HL-60 (cell line): ENCODE measurements at regions not wholly inside any gene's neighbourhood (a gene's known extent, or its start where the extent isn't known, plus 50 kb on each side); places are given as distances from the start of the nearest gene placed in this dataset.

Source experiments
- DNase-seq, 2 experiments: peaks; one replicate each; pipeline ENCODE4 v3.0.0-alpha.2; 2010 to 2020; ENCODE audit warnings: low read depth in 1 of 2, low spot score in 1 of 2
- H3K27ac ChIP-seq: fragments of 250-450 bp; sonication (Bioruptor Pico); replicated peaks from 2 replicates; pipeline ENCODE4 v1.5.1; 2020; ENCODE audit warnings: mild to moderate bottlenecking, moderate library complexity
- H3K27me3 ChIP-seq: fragments of 250-450 bp; sonication (Bioruptor Pico); 2 replicates; pipeline ENCODE4 v1.5.1; 2021; ENCODE audit warnings: mild to moderate bottlenecking, moderate library complexity; ENCODE audit not compliant: insufficient read depth, poor library complexity, severe bottlenecking
- H3K4me3 ChIP-seq: replicated peaks from 2 replicates; pipeline ENCODE4 v1.5.1; 2011; ENCODE audit warnings: mild to moderate bottlenecking, control low read depth, low read length; ENCODE audit not compliant: insufficient read depth
- GABPA ChIP-seq: IDR thresholded peaks from 2 replicates; pipeline ENCODE4 v1.6.1; 2012; ENCODE audit warnings: low read depth
- POLR2AphosphoS5 ChIP-seq: IDR thresholded peaks from 2 replicates; pipeline ENCODE4 v1.6.1; 2012; ENCODE audit warnings: low read depth
- SPI1 ChIP-seq: IDR thresholded peaks from 2 replicates; pipeline ENCODE4 v1.6.1; 2012; ENCODE audit warnings: low read depth, mild to moderate bottlenecking, borderline replicate concordance
- TF ChIP-seq, protein P1 (sequence below): IDR thresholded peaks from 2 replicates; pipeline ENCODE4 v1.6.1; 2012; ENCODE audit warnings: low read depth; ENCODE audit not compliant: insufficient replicate concordance
- TF ChIP-seq, protein P2 (sequence below): IDR thresholded peaks from one replicate; pipeline ENCODE4 v1.5.1; 2011; ENCODE audit warnings: low read length, control low read depth, inconsistent platforms; ENCODE audit not compliant: insufficient read depth

DNA sequence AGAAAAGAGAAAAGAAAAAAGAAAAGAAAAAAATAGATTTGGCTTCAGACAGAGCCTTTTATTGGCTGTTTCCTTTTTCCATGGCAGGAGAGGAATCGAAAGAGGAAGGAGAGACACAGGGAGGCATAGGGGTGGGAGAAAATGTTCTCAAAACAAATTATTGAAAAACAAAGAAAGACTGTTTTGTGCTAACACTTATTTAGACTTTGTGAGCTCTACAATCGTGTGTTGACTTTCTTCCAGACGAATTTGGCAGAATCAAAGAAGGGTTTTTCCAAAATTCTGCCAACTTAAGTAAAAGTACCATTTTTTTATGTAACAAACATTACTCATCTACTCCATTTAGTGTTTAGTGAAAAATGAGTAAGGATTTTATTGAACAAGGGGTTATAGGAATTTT lies 982.2 kb downstream of the REEP3 start:
- DNase-seq, result no peak
- Histone ChIP-seq H3K27ac (no peak overlapping the region), H3K27me3 (no peaks in the 10 kb centered on the region), H3K4me3 (no peak overlapping the region)
- TF ChIP-seq POLR2AphosphoS5, result no peak
- TF ChIP-seq, protein P1, sequence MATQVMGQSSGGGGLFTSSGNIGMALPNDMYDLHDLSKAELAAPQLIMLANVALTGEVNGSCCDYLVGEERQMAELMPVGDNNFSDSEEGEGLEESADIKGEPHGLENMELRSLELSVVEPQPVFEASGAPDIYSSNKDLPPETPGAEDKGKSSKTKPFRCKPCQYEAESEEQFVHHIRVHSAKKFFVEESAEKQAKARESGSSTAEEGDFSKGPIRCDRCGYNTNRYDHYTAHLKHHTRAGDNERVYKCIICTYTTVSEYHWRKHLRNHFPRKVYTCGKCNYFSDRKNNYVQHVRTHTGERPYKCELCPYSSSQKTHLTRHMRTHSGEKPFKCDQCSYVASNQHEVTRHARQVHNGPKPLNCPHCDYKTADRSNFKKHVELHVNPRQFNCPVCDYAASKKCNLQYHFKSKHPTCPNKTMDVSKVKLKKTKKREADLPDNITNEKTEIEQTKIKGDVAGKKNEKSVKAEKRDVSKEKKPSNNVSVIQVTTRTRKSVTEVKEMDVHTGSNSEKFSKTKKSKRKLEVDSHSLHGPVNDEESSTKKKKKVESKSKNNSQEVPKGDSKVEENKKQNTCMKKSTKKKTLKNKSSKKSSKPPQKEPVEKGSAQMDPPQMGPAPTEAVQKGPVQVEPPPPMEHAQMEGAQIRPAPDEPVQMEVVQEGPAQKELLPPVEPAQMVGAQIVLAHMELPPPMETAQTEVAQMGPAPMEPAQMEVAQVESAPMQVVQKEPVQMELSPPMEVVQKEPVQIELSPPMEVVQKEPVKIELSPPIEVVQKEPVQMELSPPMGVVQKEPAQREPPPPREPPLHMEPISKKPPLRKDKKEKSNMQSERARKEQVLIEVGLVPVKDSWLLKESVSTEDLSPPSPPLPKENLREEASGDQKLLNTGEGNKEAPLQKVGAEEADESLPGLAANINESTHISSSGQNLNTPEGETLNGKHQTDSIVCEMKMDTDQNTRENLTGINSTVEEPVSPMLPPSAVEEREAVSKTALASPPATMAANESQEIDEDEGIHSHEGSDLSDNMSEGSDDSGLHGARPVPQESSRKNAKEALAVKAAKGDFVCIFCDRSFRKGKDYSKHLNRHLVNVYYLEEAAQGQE, result no peak
- no peak for TF ChIP-seq SPI1
- TF ChIP-seq, protein P2, sequence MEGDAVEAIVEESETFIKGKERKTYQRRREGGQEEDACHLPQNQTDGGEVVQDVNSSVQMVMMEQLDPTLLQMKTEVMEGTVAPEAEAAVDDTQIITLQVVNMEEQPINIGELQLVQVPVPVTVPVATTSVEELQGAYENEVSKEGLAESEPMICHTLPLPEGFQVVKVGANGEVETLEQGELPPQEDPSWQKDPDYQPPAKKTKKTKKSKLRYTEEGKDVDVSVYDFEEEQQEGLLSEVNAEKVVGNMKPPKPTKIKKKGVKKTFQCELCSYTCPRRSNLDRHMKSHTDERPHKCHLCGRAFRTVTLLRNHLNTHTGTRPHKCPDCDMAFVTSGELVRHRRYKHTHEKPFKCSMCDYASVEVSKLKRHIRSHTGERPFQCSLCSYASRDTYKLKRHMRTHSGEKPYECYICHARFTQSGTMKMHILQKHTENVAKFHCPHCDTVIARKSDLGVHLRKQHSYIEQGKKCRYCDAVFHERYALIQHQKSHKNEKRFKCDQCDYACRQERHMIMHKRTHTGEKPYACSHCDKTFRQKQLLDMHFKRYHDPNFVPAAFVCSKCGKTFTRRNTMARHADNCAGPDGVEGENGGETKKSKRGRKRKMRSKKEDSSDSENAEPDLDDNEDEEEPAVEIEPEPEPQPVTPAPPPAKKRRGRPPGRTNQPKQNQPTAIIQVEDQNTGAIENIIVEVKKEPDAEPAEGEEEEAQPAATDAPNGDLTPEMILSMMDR, result no peak
- no peak for TF ChIP-seq GABPA

DNA sequence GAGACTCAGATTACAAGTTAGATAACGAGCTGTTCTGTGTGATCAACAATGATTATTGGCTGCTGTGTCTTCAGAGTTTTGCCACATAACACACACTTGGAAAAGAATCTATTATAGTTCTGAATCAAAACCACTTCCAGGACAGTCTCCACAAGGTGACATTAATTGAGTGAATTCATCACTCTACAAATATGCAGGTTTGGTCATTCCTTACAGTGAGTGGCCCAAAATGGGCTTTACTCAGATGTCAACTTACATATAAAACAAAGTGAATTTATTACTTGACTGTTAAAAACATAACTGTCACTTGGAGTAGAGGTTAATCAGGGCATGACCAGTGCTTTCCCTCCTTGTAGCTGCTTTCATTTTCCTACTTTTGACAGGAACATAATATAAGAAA lies 984.3 kb downstream of the REEP3 start:
- TF ChIP-seq, protein P1, result no peak
- no peaks in the 10 kb centered on the region for H3K27me3 ChIP-seq
- no peak overlapping the region for H3K27ac ChIP-seq
- no peak for DNase-seq
- H3K4me3 ChIP-seq, result no peak overlapping the region

DNA sequence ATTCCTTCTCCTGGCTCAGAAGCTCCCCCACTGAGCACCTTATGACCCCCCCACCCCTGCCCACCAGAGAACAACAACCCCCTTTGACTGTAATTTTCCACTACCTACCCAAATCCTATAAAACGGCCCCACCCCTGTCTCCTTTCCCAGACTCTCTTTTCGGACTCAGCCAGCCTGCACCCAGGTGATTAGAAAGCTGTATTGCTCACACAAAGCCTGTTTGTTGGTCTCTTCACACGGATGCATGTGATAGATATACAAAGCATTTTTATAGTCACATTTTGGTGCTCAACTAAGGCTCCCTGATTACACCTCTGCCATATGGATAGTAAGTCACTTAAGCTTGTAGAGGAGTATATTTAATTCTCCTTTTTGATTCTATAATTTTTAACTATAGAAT lies 985.8 kb downstream of the REEP3 start:
- no peak overlapping the region for H3K27ac ChIP-seq
- DNase-seq, result no peak
- TF ChIP-seq GABPA (no peak), POLR2AphosphoS5 (no peak)
- TF ChIP-seq, protein P2, result no peak
- no peaks in the 10 kb centered on the region for H3K27me3 ChIP-seq
- H3K4me3 ChIP-seq, result no peak overlapping the region

DNA sequence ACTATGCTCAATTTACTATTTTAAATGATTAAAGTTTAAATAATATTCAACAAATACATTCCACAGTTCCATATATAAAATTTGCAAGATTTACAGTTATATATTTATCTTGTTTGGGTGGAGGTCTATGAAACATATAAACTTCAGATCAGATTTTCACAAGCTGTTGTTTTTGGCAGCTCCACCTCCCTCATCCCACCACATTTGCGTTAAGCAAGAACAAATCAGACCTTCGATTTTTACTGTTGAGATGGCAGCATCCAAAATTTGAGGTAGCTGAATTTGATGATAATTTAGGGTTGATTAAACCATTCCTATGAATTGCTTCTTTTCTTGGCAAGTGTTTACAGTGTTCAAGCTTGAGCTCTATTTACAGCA lies 986.4 kb downstream of the REEP3 start:
- no peak for DNase-seq
- TF ChIP-seq GABPA (no peak), POLR2AphosphoS5 (no peak), SPI1 (no peak)
- TF ChIP-seq, protein P2, result no peak
- TF ChIP-seq, protein P1, result no peak
- no peak overlapping the region for H3K4me3 ChIP-seq
- no peaks in the 10 kb centered on the region for H3K27me3 ChIP-seq
- no peak overlapping the region for H3K27ac ChIP-seq
